Esophagus muscularis mucosa (tissue), 3 donors: ENCODE measurements at regions not wholly inside any gene's neighbourhood (a gene's known extent, or its start where the extent isn't known, plus 50 kb on each side); places are given as distances from the start of the nearest gene placed in this dataset.

Experiments used
- CTCF ChIP-seq, 3 experiments: fragments of 200-600 bp in 2 of 3; fragments of 450-650 bp in 1 of 3; sonication (generic) in 2 of 3; IDR thresholded peaks; one replicate each; pipeline ENCODE4 v1.5.1; 2017 to 2019; ENCODE audit warnings: antibody characterized with exemption in 3 of 3, mild to moderate bottlenecking in 2 of 3, moderate library complexity in 1 of 3
- POLR2A ChIP-seq: fragments of 450-650 bp; IDR thresholded peaks from one replicate; pipeline ENCODE4 v1.6.1; 2017; ENCODE audit warnings: antibody characterized with exemption, moderate library complexity, mild to moderate bottlenecking, low read depth

- no peak for TF ChIP-seq CTCF (IDR thresholded peaks at IDR 0.05)
- TF ChIP-seq POLR2A: no peak
Measured at GRCh38 chr2:160910681-160911080, 249.5 kb upstream of the TANK start.
